SK-N-SH (cell line): ENCODE measurements at regions not wholly inside any gene's neighbourhood (a gene's known extent, or its start where the extent isn't known, plus 50 kb on each side); places are given as distances from the start of the nearest gene placed in this dataset.

Experiments used
- CTCF ChIP-seq: fragments of 200-600 bp; sonication (generic); IDR thresholded peaks from 2 replicates; pipeline ENCODE4 v1.6.1; 2017; ENCODE audit warnings: antibody characterized with exemption, mild to moderate bottlenecking, moderate library complexity
- EP300 ChIP-seq, 2 experiments: IDR thresholded peaks; 2 replicates each; pipeline versions ENCODE4 v1.4.0 to v1.6.1; 2012; ENCODE audit warnings: borderline replicate concordance in 1 of 2, low read depth in 1 of 2, low read length in 1 of 2
- EZH2phosphoT487 ChIP-seq: fragments of 200-600 bp; sonication (generic); IDR thresholded peaks from 2 replicates; pipeline ENCODE4 v1.6.1; 2017; ENCODE audit warnings: low read depth, mixed run types, mild to moderate bottlenecking, antibody characterized with exemption, moderate library complexity, borderline replicate concordance
- JUND ChIP-seq: IDR thresholded peaks from 2 replicates; pipeline ENCODE4 v1.4.0; 2012
- MXI1 ChIP-seq: IDR thresholded peaks from 2 replicates; pipeline ENCODE4 v1.6.1; 2012; ENCODE audit warnings: mild to moderate bottlenecking, low read depth, low read length, improper control_type of control experiment
- NRF1 ChIP-seq: IDR thresholded peaks from 2 replicates; pipeline ENCODE4 v1.6.1; 2012; ENCODE audit warnings: low read depth, mild to moderate bottlenecking, low read length
- POLR2AphosphoS5 ChIP-seq: IDR thresholded peaks from 2 replicates; pipeline ENCODE4 v1.6.1; 2012; ENCODE audit warnings: low read depth, low read length
- RAD21 ChIP-seq: IDR thresholded peaks from 2 replicates; pipeline ENCODE4 v1.6.1; 2012; ENCODE audit warnings: mild to moderate bottlenecking, low read length
- RCOR1 ChIP-seq: fragments of 150-350 bp; IDR thresholded peaks from 2 replicates; pipeline ENCODE4 v1.6.1; 2017; ENCODE audit warnings: antibody characterized with exemption, low read length
- TAF1 ChIP-seq: IDR thresholded peaks from 2 replicates; pipeline ENCODE4 v1.6.1; 2012; ENCODE audit warnings: low read depth, mild to moderate bottlenecking, low read length, moderate library complexity, borderline replicate concordance
- TEAD4 ChIP-seq: IDR thresholded peaks from 2 replicates; pipeline ENCODE4 v1.4.0; 2012; ENCODE audit warnings: mild to moderate bottlenecking, borderline replicate concordance; ENCODE audit not compliant: insufficient read depth
- YY1 ChIP-seq: IDR thresholded peaks from 2 replicates; pipeline ENCODE4 v1.4.0; 2012; ENCODE audit warnings: low read depth, mild to moderate bottlenecking

GRCh38 chr15:66957431-66957720 lies 108.0 kb upstream of the SMAD3 start:
- TF ChIP-seq CTCF (no peak), RAD21 (no peak), NRF1 (no peak), EZH2phosphoT487 (no peak), POLR2AphosphoS5 (no peak), RCOR1 (no peak), TEAD4 (no peak), MXI1 (no peak), TAF1 (no peak), JUND (no peak), YY1 (no peak), EP300 (IDR thresholded peaks at IDR 0.05; ENCODE audit: borderline replicate concordance in 1 of 2, low read depth in 1 of 2, low read length in 1 of 2) (no peak)
